Calu3 (cell line): ENCODE measurements at regions not wholly inside any gene's neighbourhood (a gene's known extent, or its start where the extent isn't known, plus 50 kb on each side); places are given as distances from the start of the nearest gene placed in this dataset.

Experiments
- BruUV-seq: library from RNA; stranded (reverse); fragments of 400-500 nt; replicated peaks from 2 replicates; lab custom pipeline; 2021; lab: Mats Ljungman, UMichigan
- CTCF ChIA-PET: fragments of 300-600 bp; sonication (Branson Sonifier 250); formaldehyde crosslinking; loops from one replicate; lab custom pipeline; 2022; ENCODE audit warnings: antibody characterized with exemption; lab: Charles Lee
- DNase-seq: peaks from one replicate; pipeline ENCODE4 v3.0.0; 2022
- H3K27ac Mint-ChIP-seq: one replicate; pipeline ENCODE4 v1.8.0; 2022; ENCODE audit warnings: mixed read lengths; ENCODE audit not compliant: unreplicated experiment
- H3K27me3 Mint-ChIP-seq: one replicate; pipeline ENCODE4 v1.8.0; 2022; ENCODE audit warnings: mixed read lengths; ENCODE audit not compliant: unreplicated experiment
- H3K36me3 Mint-ChIP-seq: one replicate; pipeline ENCODE4 v1.8.0; 2022; ENCODE audit warnings: mild to moderate bottlenecking, moderate library complexity, mixed read lengths; ENCODE audit not compliant: insufficient read depth, unreplicated experiment
- H3K4me1 Mint-ChIP-seq: one replicate; pipeline ENCODE4 v1.8.0; 2022; ENCODE audit warnings: mild to moderate bottlenecking, low read depth, mixed read lengths; ENCODE audit not compliant: unreplicated experiment
- H3K4me3 Mint-ChIP-seq: one replicate; pipeline ENCODE4 v1.8.0; 2022; ENCODE audit warnings: mild to moderate bottlenecking, low read depth, moderate library complexity, mixed read lengths; ENCODE audit not compliant: unreplicated experiment
- H3K9me3 Mint-ChIP-seq: one replicate; pipeline ENCODE4 v1.8.0; 2022; ENCODE audit warnings: low read depth, mixed read lengths; ENCODE audit not compliant: unreplicated experiment
- CTCF ChIP-seq: fragments of 200-600 bp; IDR thresholded peaks from one replicate; pipeline ENCODE4 v1.8.0; 2022; ENCODE audit warnings: antibody characterized with exemption; ENCODE audit not compliant: unreplicated experiment
- intact Hi-C: fragments of 100-400 bp; cut with micrococcal nuclease; formaldehyde crosslinking; loops from one replicate; pipeline ENCODE4 v1.10.0; 2022; ENCODE audit not compliant: unreplicated experiment

- DNase-seq = no peak
- no TSS peak for BruUV-seq
- Mint-ChIP-seq H3K27ac (no peak overlapping the region), H3K36me3 (no peaks in the 10 kb centered on the region), H3K4me1 (no peaks in the 10 kb centered on the region), H3K27me3 (peaks cover 99% of the 10 kb centered on the region), H3K9me3 (peaks cover 10% of the 10 kb centered on the region), H3K4me3 (no peak overlapping the region)
- CTCF ChIA-PET = no interaction called here
- no peak for TF ChIP-seq CTCF
- intact Hi-C loops = no loop called here
These were observed 237.3 kb upstream of the TNRC6C start for GRCh38 chr17:77720946-77721845.

- Mint-ChIP-seq H3K9me3 (peaks cover 8% of the 10 kb centered on the region), H3K36me3 (no peaks in the 10 kb centered on the region), H3K27me3 (peaks cover 99% of the 10 kb centered on the region), H3K4me3 (no peak overlapping the region), H3K27ac (no peak overlapping the region), H3K4me1 (no peaks in the 10 kb centered on the region)
- no peak for DNase-seq
- intact Hi-C loops = no loop called here
- CTCF ChIA-PET = no interaction called here
- BruUV-seq = no TSS peak
- no peak for TF ChIP-seq CTCF
These were observed 236.7 kb upstream of the TNRC6C start for GRCh38 chr17:77721846-77722160.

GRCh38 chr17:77722366-77722765, 236.1 kb upstream of the TNRC6C start:
- Mint-ChIP-seq H3K4me1 (no peaks in the 10 kb centered on the region), H3K9me3 (peaks cover 5% of the 10 kb centered on the region), H3K36me3 (no peaks in the 10 kb centered on the region), H3K4me3 (no peak overlapping the region), H3K27me3 (peaks cover 99% of the 10 kb centered on the region), H3K27ac (no peak overlapping the region)
- no peak for TF ChIP-seq CTCF
- BruUV-seq = no TSS peak
- CTCF ChIA-PET = no interaction called here
- DNase-seq = no peak
- intact Hi-C loops = no loop called here

GRCh38 chr17:77723071-77723908, 235.2 kb upstream of the TNRC6C start:
- Mint-ChIP-seq H3K4me1 (no peaks in the 10 kb centered on the region), H3K4me3 (no peak overlapping the region), H3K36me3 (no peaks in the 10 kb centered on the region), H3K27me3 (peaks cover 99% of the 10 kb centered on the region), H3K9me3 (peaks cover 4% of the 10 kb centered on the region), H3K27ac (no peak overlapping the region)
- DNase-seq = no peak
- intact Hi-C loops = no loop called here
- no peak for TF ChIP-seq CTCF
- CTCF ChIA-PET = no interaction called here
- BruUV-seq = no TSS peak
